ENCODE measurements at regions not wholly inside any gene's neighbourhood (a gene's known extent, or its start where the extent isn't known, plus 50 kb on each side); places are given as distances from the start of the nearest gene placed in this dataset.

DNA sequence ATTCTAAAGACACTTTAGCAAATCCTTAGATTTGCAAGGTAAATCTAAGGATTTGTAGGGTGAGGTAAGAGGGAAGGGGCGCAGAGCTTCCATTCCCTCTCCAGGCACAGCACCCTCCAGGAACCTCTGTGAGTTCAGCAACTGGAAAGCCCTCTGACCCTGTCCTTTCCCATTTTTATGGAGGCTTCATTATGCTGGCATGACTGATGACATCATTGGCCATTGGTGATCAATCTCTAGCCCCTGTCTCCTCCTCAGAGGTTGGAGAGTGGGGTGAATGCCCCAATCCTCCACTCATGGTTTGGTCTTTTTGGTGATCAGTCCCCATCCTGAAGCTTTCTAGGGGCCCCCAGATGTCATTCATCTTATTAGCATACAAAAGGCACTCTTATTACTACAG is 187.8 kb downstream of the TSN start:
- Histone ChIP-seq H3K9me3 (no peaks in the 10 kb centered on the region), H3K27me3 (no peaks in the 10 kb centered on the region), H3K27ac (no peak overlapping the region), H3K4me3 (no peak overlapping the region), H3K36me3 (no peaks in the 10 kb centered on the region), H3K4me1 (no peaks in the 10 kb centered on the region)
- FAIRE-seq (no peak), DNase-seq (no peak), ATAC-seq (no peak)
- no peak for TF ChIP-seq CTCF (IDR thresholded peaks at IDR 0.05)
- 68% methylated on average over 1 of the region's 1 CpG for WGBS, 2 donors
- intact Hi-C loops (cut with DNase I) = no loop called here

- no peak for TF ChIP-seq CTCF (IDR thresholded peaks at IDR 0.05)
- Histone ChIP-seq H3K4me1 (no peaks in the 10 kb centered on the region), H3K27ac (no peak overlapping the region), H3K4me3 (no peak overlapping the region), H3K36me3 (no peaks in the 10 kb centered on the region), H3K9me3 (no peaks in the 10 kb centered on the region), H3K27me3 (no peaks in the 10 kb centered on the region)
- no peak for FAIRE-seq
- 56 to 68% methylated on average over 7 of the region's 7 CpGs for WGBS, 2 donors
- no peak for DNase-seq
- intact Hi-C loops (cut with DNase I) = no loop called here
- peak in 2 of 4 donors; percentile 39 to 56 for ATAC-seq
Observed at GRCh38 chr2:121944072-121944831, 188.8 kb downstream of the TSN start.

DNA sequence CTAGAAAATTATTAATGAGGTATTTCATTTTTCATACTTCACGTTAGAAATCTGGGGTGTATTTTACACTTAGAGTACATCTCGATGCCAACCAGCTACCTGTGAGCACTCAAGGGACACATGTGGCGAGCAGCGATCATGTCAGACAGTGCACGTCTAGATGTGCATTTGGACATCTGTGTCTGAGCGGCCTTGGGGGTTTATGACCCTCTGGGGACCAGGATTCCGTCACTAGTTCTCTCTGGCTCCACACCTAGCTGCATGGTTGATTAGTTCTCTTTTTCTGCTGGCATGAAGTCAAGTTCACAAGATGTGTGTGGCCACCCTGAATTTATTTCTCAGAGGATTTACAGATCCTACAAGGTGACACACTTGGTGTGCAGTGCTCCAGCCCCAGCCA is 192.2 kb downstream of the TSN start:
- intact Hi-C loops (cut with DNase I) = no loop called here
- H3K27ac ChIP-seq = no peak overlapping the region
- 64 to 69% methylated on average over 7 of the region's 7 CpGs for WGBS, 2 donors
- no peak for TF ChIP-seq CTCF (IDR thresholded peaks at IDR 0.05)
- H3K36me3 ChIP-seq = no peaks in the 10 kb centered on the region
- no peak for FAIRE-seq
- H3K27me3 ChIP-seq = no peaks in the 10 kb centered on the region
- no peak overlapping the region for H3K4me3 ChIP-seq
- no peak for DNase-seq
- ATAC-seq = no peak
- H3K9me3 ChIP-seq = no peaks in the 10 kb centered on the region
- no peaks in the 10 kb centered on the region for H3K4me1 ChIP-seq

GRCh38 chr2:121949271-121949670 is 193.8 kb downstream of the TSN start:
- FAIRE-seq (no peak), DNase-seq (no peak), ATAC-seq (no peak)
- no peaks in the 10 kb centered on the region for H3K9me3 ChIP-seq
- H3K36me3 ChIP-seq = no peaks in the 10 kb centered on the region
- no peaks in the 10 kb centered on the region for H3K27me3 ChIP-seq
- TF ChIP-seq CTCF (IDR thresholded peaks at IDR 0.05) = no peak
- 65 to 72% methylated on average over 8 of the region's 8 CpGs for WGBS, 2 donors
- H3K4me1 ChIP-seq = no peaks in the 10 kb centered on the region
- intact Hi-C loops (cut with DNase I) = no loop called here
- no peak overlapping the region for H3K27ac ChIP-seq
- no peak overlapping the region for H3K4me3 ChIP-seq

DNA sequence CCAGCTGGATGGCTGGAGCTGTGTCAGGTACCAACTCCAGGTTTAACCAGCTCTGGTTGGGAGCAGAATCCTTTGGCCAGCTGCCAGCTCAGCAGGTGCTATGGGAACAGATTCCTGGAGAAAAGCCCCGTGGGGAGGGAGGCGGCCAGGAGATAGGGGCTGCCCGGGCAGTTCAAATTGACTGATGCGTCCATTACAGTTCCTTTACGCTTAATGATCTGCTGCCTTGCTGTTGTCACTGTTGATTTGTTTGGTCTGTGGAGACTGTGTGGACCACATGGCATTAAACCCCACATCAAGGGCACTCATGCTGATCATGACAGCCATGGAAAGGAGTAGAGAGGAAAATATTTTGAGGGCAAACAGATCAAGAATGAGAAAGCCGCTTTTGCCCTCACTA is 200.0 kb downstream of the TSN start:
- no peaks in the 10 kb centered on the region for H3K27me3 ChIP-seq
- H3K4me1 ChIP-seq = no peaks in the 10 kb centered on the region
- no peak for TF ChIP-seq CTCF (IDR thresholded peaks at IDR 0.05)
- intact Hi-C loops (cut with DNase I) = no loop called here
- H3K9me3 ChIP-seq = no peaks in the 10 kb centered on the region
- H3K27ac ChIP-seq = no peak overlapping the region
- no peak overlapping the region for H3K4me3 ChIP-seq
- FAIRE-seq = no peak
- peak in 5 of 6 donors; percentile 15 to 84 (median 48) for DNase-seq
- ATAC-seq = peak in 3 of 4 donors; percentile 33 to 89 (median 88)
- H3K36me3 ChIP-seq = no peaks in the 10 kb centered on the region
- WGBS, 2 donors = 10 to 12% methylated on average over 6 of the region's 6 CpGs
